HG03280 (cell line): ENCODE measurements at regions not wholly inside any gene's neighbourhood (a gene's known extent, or its start where the extent isn't known, plus 50 kb on each side); places are given as distances from the start of the nearest gene placed in this dataset.

ENCODE experiments used
- ATAC-seq: cut with Tn5 transposase; IDR thresholded peaks from one replicate; pipeline ENCODE4 v1.9.1; 2021; ENCODE audit warnings: mild to moderate bottlenecking, moderate library complexity; ENCODE audit not compliant: unreplicated experiment

GRCh38 chr14:47772652-47773051 lies 97.2 kb upstream of the MDGA2 start:
- no peak for ATAC-seq

- ATAC-seq, result no peak
These were observed 87.9 kb upstream of the MDGA2 start for GRCh38 chr14:47763188-47763854.

GRCh38 chr14:47746986-47747385 lies 71.6 kb upstream of the MDGA2 start:
- ATAC-seq, result no peak

- no peak for ATAC-seq
These were observed 68.8 kb upstream of the MDGA2 start for GRCh38 chr14:47744155-47744554.

- ATAC-seq, result no peak
These were observed 64.1 kb upstream of the MDGA2 start for GRCh38 chr14:47739541-47739940.

- no peak for ATAC-seq
These were observed 54.9 kb upstream of the MDGA2 start for GRCh38 chr14:47730296-47730695.
